ENCODE measurements at regions not wholly inside any gene's neighbourhood (a gene's known extent, or its start where the extent isn't known, plus 50 kb on each side); places are given as distances from the start of the nearest gene placed in this dataset.

- TF ChIP-seq CTCF (IDR thresholded peaks at IDR 0.05; ENCODE audit: low read length) (no peak), EZH2phosphoT487 (IDR thresholded peaks at IDR 0.05; ENCODE audit: low read length) (no peak)
Observed at GRCh38 chr15:62250186-62250585, 85.1 kb upstream of the C2CD4B start.

All from MM.1S (cell line).